ENCODE measurements at regions not wholly inside any gene's neighbourhood (a gene's known extent, or its start where the extent isn't known, plus 50 kb on each side); places are given as distances from the start of the nearest gene placed in this dataset.

- TF ChIP-seq CTCF (IDR thresholded peaks at IDR 0.05) (no peak), POLR2A (IDR thresholded peaks at IDR 0.05) (no peak)
Observed at GRCh38 chr2:59314031-59314766, 1073.1 kb upstream of the FANCL start.
